GM21423 (cell line): ENCODE measurements at regions not wholly inside any gene's neighbourhood (a gene's known extent, or its start where the extent isn't known, plus 50 kb on each side); places are given as distances from the start of the nearest gene placed in this dataset.
"Not testable (repeated sequence)": the region's sequence is repeated elsewhere in the genome, so short reads cannot be mapped to it uniquely, and the experiment has no call there.

ENCODE experiments used
- ATAC-seq: cut with Tn5 transposase; IDR thresholded peaks from one replicate; pipeline ENCODE4 v1.9.1; 2021; ENCODE audit warnings: mild to moderate bottlenecking, moderate library complexity; ENCODE audit not compliant: unreplicated experiment

DNA sequence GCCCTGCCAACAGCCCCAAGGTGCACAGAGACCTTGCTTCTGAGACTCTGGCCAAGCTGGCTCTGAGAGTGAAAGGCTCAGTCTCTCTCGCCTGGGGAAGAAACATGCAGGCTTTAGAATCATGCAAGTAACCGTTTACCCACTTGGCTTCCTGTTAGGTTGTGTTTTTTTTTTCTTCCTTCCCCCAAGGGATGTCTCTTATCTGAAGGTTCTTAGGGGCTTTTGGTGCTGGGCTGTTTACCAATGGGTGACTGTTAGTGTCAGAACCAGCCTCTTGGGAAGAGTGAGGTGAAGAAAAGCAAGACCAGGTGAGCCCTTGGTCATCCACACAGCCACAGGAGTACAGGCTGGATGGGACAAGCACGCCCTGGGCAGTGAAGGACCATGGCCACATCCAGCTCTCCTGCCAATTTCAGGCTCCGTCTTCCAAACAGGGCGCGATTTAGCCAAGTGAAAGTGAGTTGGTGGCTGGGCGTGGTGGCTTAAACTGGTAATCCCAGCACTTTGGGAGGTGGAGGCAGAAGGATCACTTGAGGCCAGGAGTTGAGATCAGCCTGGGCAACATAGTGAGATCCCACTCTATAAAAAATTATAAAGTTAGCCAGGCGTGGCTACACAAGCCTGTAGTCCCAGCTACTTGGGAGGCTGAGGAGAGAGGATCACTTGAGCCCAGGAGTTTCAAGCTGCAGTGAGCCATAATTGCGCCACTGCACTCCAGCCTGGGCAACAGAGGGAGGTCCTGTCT, 76.3 kb upstream of the CUX1 start:
- peak; percentile 45 for ATAC-seq

- no peak for ATAC-seq
Observed at GRCh38 chr7:101743241-101743994, 74.0 kb upstream of the CUX1 start.

DNA sequence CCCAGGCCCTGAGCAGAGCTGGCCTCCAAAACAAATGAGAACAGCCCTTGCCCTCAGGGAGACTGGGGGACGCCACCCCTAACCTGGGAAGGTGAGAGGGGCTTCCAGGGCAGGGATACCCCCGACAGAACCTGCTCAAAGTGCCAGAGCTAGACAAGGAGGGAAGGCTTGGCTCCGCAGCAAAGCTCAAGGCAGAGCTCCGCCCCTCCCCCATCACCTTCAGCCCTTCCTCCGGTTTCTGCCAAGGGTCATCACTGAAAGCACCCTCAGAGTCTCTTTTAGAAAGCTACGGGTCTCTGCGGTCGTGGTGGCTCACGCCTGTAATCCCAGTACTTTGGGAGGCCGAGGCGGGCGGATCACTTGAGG, 73.4 kb upstream of the CUX1 start:
- ATAC-seq = no peak

DNA sequence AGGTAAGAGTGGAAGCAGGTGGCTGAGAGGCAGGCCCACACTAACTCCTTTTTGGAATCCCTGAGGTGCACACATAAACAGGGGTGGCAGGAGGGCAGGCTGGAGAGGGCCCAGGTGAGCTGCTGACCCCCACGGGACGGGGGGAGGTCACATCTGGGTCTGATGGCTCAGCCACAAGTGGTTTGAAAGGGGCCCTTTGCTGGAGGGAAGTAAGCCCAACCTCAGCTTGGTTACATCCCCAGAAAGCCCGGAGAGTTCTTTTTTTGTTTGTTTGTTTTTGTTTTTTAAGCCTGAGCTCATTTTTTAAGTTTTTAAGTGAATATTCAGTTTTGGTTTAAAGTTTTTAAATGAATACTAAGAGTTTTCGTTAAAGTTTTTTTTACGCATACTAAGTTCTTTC, 72.8 kb upstream of the CUX1 start:
- no peak for ATAC-seq

GRCh38 chr7:101746314-101746713, 71.1 kb upstream of the CUX1 start:
- ATAC-seq = no peak

DNA sequence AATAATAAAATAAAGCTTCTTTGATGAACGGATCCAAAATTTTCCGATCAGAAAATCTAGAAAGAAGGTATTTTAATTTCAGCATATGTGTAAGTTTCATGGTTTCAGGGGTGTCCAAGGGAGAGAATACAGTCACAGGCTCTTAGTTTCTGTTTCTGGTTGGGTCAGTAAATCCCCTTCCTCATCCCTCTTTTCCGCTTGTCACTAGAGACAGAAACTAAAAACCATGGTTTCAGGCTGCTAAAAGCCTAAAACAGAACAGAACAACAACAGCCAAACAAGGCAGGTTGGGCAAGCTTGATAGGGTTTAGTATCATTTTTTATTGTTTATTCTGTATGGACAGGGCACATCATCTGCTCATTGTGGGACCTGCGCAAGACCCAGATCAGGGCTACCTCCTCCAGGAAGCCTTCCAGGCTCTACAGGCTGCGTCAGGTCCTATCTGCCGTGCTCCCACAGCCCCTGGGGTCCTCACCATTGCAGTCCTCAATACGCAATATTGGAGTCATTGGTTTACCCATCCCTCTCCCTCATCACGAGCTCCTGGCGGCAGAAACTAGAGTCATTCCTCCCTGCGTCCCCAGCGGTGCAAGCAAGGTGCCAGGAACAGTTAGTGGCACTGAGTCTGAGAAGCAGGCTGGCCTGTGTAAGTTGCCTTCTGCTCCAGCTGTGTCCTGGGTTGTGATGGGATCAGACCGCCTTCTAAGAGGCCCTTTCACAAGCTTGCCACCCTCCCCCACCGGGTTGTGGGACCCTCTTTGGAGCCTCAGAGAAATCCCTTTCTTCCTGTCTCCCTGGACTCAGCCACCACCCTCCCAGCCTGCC, 70.2 kb upstream of the CUX1 start:
- ATAC-seq = no peak

DNA sequence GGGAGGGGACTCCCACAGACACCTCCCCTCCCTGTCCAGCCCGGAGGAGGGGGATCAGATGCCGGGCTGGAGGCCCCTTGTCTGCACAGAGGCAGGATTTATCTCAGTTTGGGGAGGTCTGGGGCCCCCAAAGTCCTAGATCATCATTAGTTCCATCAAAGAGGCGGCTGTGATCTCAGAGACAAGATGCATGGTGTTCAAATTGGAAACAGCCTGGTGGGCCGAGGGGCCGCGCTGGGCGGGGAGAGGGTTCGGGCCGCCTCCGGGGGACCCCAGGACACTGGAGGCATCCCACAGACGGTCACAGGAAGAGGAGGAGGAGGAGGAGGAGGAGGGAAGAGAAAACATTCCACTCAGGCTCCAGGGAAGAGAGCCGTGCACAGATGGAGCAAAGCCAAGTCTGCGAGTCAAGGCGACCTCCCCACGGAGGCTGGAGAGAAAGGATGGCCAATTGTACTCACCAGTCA, 69.5 kb upstream of the CUX1 start:
- no peak for ATAC-seq

- no peak for ATAC-seq
Observed at GRCh38 chr7:101749891-101750290, 67.5 kb upstream of the CUX1 start.

DNA sequence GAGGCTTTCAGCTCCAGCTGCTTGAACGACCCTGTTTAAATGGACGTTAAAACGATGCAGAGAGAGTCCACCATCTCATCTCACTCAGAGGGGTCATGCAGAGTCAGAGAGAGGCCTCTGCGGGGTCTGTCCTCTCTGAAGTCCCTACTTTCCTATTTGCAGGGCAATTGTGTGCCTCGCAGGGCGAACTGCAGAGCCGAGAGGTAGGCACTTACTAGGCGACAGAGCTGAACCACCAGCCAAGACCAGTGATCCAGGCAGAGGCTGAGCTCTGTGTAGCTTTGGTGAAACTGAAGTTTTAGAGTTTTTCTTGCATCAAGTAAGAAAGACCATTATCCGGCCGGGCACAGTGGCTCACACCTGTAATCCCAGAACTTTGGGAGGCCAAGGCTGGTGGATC, 64.1 kb upstream of the CUX1 start:
- no peak for ATAC-seq

- no peak for ATAC-seq
Observed at GRCh38 chr7:101754424-101755159, 62.8 kb upstream of the CUX1 start.

GRCh38 chr7:101757879-101758278, 59.5 kb upstream of the CUX1 start:
- no peak for ATAC-seq

GRCh38 chr7:101758519-101758918, 58.9 kb upstream of the CUX1 start:
- ATAC-seq = not testable (repeated sequence)

DNA sequence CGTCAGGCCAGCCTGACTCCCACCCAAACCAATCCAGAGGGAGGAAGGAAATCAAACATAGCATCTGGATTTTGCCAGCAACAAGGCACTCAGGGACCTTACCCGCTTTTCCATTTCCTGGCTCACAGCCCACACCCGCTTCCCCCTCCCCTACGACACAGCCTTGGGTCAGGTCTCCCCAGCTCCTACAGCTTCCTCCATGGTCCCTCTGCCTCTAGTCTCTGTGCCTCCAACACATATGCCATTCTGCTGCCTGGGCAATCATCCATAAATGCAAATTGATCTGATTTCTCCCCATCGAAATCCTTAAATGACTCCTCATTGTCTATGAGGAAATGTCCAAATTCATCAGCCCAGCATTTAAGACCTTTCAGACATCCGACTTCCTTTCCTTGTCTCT, 53.2 kb upstream of the CUX1 start:
- ATAC-seq = no peak

- no peak for ATAC-seq
Observed at GRCh38 chr7:101767544-101767943, 49.9 kb upstream of the CUX1 start.
